ENCODE measurements at regions not wholly inside any gene's neighbourhood (a gene's known extent, or its start where the extent isn't known, plus 50 kb on each side); places are given as distances from the start of the nearest gene placed in this dataset.
"Not testable (repeated sequence)": the region's sequence is repeated elsewhere in the genome, so short reads cannot be mapped to it uniquely, and the experiment has no call there.

GRCh38 chr12:42713566-42713965 lies 124.0 kb upstream of the PRICKLE1 start:
- DNase-seq (ENCODE audit: low spot score): not testable (repeated sequence)

- not testable (repeated sequence) for DNase-seq (ENCODE audit: low spot score)
Observed at GRCh38 chr12:42708374-42708773, 118.8 kb upstream of the PRICKLE1 start.

GRCh38 chr12:42707312-42708226 lies 118.0 kb upstream of the PRICKLE1 start:
- DNase-seq (ENCODE audit: low spot score): no peak

GRCh38 chr12:42706321-42706720 lies 116.8 kb upstream of the PRICKLE1 start:
- no peak for DNase-seq (ENCODE audit: low spot score)

- peak; percentile 89 for DNase-seq (ENCODE audit: low spot score)
Observed at GRCh38 chr12:42705863-42706262, 116.3 kb upstream of the PRICKLE1 start.

GRCh38 chr12:42704810-42705401 lies 115.4 kb upstream of the PRICKLE1 start:
- no peak for DNase-seq (ENCODE audit: low spot score)

- DNase-seq (ENCODE audit: low spot score): peak; percentile 21
Observed at GRCh38 chr12:42704340-42704739, 114.8 kb upstream of the PRICKLE1 start.

GRCh38 chr12:42701084-42701483 lies 111.5 kb upstream of the PRICKLE1 start:
- no peak for DNase-seq (ENCODE audit: low spot score)

- DNase-seq (ENCODE audit: low spot score): peak; percentile 59
Observed at GRCh38 chr12:42698213-42698612, 108.7 kb upstream of the PRICKLE1 start.

- DNase-seq (ENCODE audit: low spot score): peak; percentile 63
Observed at GRCh38 chr12:42696406-42697149, 107.0 kb upstream of the PRICKLE1 start.

GRCh38 chr12:42695490-42695995 lies 106.0 kb upstream of the PRICKLE1 start:
- no peak for DNase-seq (ENCODE audit: low spot score)

GRCh38 chr12:42692749-42693148 lies 103.2 kb upstream of the PRICKLE1 start:
- no peak for DNase-seq (ENCODE audit: low spot score)

- DNase-seq (ENCODE audit: low spot score): no peak
Observed at GRCh38 chr12:42691991-42692557, 102.5 kb upstream of the PRICKLE1 start.

GRCh38 chr12:42690264-42690663 lies 100.7 kb upstream of the PRICKLE1 start:
- DNase-seq (ENCODE audit: low spot score): no peak

- DNase-seq (ENCODE audit: low spot score): no peak
Observed at GRCh38 chr12:42689699-42690098, 100.2 kb upstream of the PRICKLE1 start.

GRCh38 chr12:42686514-42687172 lies 97.1 kb upstream of the PRICKLE1 start:
- peak; percentile 37 for DNase-seq (ENCODE audit: low spot score)

GRCh38 chr12:42684802-42685071 lies 95.2 kb upstream of the PRICKLE1 start:
- DNase-seq (ENCODE audit: low spot score): no peak

- peak; percentile 32 for DNase-seq (ENCODE audit: low spot score)
Observed at GRCh38 chr12:42683933-42684801, 94.6 kb upstream of the PRICKLE1 start.

GRCh38 chr12:42683266-42683665 lies 93.7 kb upstream of the PRICKLE1 start:
- DNase-seq (ENCODE audit: low spot score): no peak

- no peak for DNase-seq (ENCODE audit: low spot score)
Observed at GRCh38 chr12:42679466-42679865, 89.9 kb upstream of the PRICKLE1 start.

GRCh38 chr12:42677461-42677860 lies 87.9 kb upstream of the PRICKLE1 start:
- no peak for DNase-seq (ENCODE audit: low spot score)
